T follicular helper cell (primary cell): ENCODE measurements at regions not wholly inside any gene's neighbourhood (a gene's known extent, or its start where the extent isn't known, plus 50 kb on each side); places are given as distances from the start of the nearest gene placed in this dataset.
A peak's percentile ranks its signal among the peaks of the same experiment; 100 is the strongest.
"Not testable (repeated sequence)": the region's sequence is repeated elsewhere in the genome, so short reads cannot be mapped to it uniquely, and the experiment has no call there.

Experiments
- DNase-seq: peaks from one replicate; pipeline ENCODE4 v3.0.0-alpha.2; 2020; ENCODE audit warnings: low read depth

- peak; percentile 38 for DNase-seq
These were observed 429.7 kb downstream of the ETS1 start for GRCh38 chr11:128157423-128158298.

- DNase-seq = no peak
These were observed 430.9 kb downstream of the ETS1 start for GRCh38 chr11:128156486-128156885.

GRCh38 chr11:128155590-128155989, 431.8 kb downstream of the ETS1 start:
- no peak for DNase-seq

- DNase-seq = no peak
These were observed 433.7 kb downstream of the ETS1 start for GRCh38 chr11:128153697-128154048.

- no peak for DNase-seq
These were observed 434.3 kb downstream of the ETS1 start for GRCh38 chr11:128152796-128153696.

- DNase-seq = no peak
These were observed 435.6 kb downstream of the ETS1 start for GRCh38 chr11:128151780-128152179.

GRCh38 chr11:128151338-128151737, 436.0 kb downstream of the ETS1 start:
- no peak for DNase-seq

- no peak for DNase-seq
These were observed 439.1 kb downstream of the ETS1 start for GRCh38 chr11:128148208-128148607.

- DNase-seq = no peak
These were observed 440.3 kb downstream of the ETS1 start for GRCh38 chr11:128146926-128147605.

- not testable (repeated sequence) for DNase-seq
These were observed 447.1 kb downstream of the ETS1 start for GRCh38 chr11:128140293-128140692.

GRCh38 chr11:128135451-128135850, 451.9 kb downstream of the ETS1 start:
- no peak for DNase-seq

- no peak for DNase-seq
These were observed 453.9 kb downstream of the ETS1 start for GRCh38 chr11:128133501-128133900.

- no peak for DNase-seq
These were observed 457.3 kb downstream of the ETS1 start for GRCh38 chr11:128130052-128130451.

- DNase-seq = no peak
These were observed 461.6 kb downstream of the ETS1 start for GRCh38 chr11:128125723-128126122.

GRCh38 chr11:128116885-128117284, 470.5 kb downstream of the ETS1 start:
- DNase-seq = no peak

- DNase-seq = no peak
These were observed 470.9 kb downstream of the ETS1 start for GRCh38 chr11:128116447-128116846.

- DNase-seq = no peak
These were observed 481.4 kb downstream of the ETS1 start for GRCh38 chr11:128105950-128106349.

- no peak for DNase-seq
These were observed 481.8 kb downstream of the ETS1 start for GRCh38 chr11:128105511-128105910.

GRCh38 chr11:128103278-128103873, 484.0 kb downstream of the ETS1 start:
- no peak for DNase-seq

GRCh38 chr11:128098781-128099180, 488.6 kb downstream of the ETS1 start:
- no peak for DNase-seq

GRCh38 chr11:128095466-128095981, 491.8 kb downstream of the ETS1 start:
- no peak for DNase-seq

- DNase-seq = no peak
These were observed 493.7 kb downstream of the ETS1 start for GRCh38 chr11:128093689-128094088.
